Mucosa of rectum (tissue), 2 donors: ENCODE measurements at regions not wholly inside any gene's neighbourhood (a gene's known extent, or its start where the extent isn't known, plus 50 kb on each side); places are given as distances from the start of the nearest gene placed in this dataset.
"Not testable (repeated sequence)": the region's sequence is repeated elsewhere in the genome, so short reads cannot be mapped to it uniquely, and the experiment has no call there.

Experiments used
- H3K27ac ChIP-seq, 2 donors: one replicate each; pipeline ENCODE4 v1.7.0; 2013; ENCODE audit warnings: inconsistent platforms in 2 of 2, low read depth in 2 of 2, low read length in 2 of 2
- H3K27me3 ChIP-seq, 2 donors: one replicate each; pipeline ENCODE4 v1.7.0; 2013; ENCODE audit warnings: low read length in 2 of 2; ENCODE audit not compliant: control insufficient read depth in 2 of 2, insufficient read depth in 2 of 2
- H3K36me3 ChIP-seq, 2 donors: one replicate each; pipeline ENCODE4 v1.7.0; 2013; ENCODE audit warnings: low read length in 2 of 2; ENCODE audit not compliant: control insufficient read depth in 2 of 2, insufficient read depth in 2 of 2
- H3K4me1 ChIP-seq, 2 donors: one replicate each; pipeline ENCODE4 v1.7.0; 2013; ENCODE audit warnings: low read length in 2 of 2, mild to moderate bottlenecking in 1 of 2; ENCODE audit not compliant: control insufficient read depth in 2 of 2, insufficient read depth in 2 of 2
- H3K4me3 ChIP-seq, 2 donors: one replicate each; pipeline ENCODE4 v1.7.0; 2013; ENCODE audit warnings: low read length in 2 of 2
- H3K9ac ChIP-seq, 2 donors: one replicate each; pipeline ENCODE4 v1.7.0; 2013; ENCODE audit warnings: low read length in 2 of 2, low read depth in 1 of 2, mild to moderate bottlenecking in 1 of 2
- H3K9me3 ChIP-seq, 2 donors: one replicate each; pipeline ENCODE4 v1.7.0; 2013; ENCODE audit warnings: low read length in 2 of 2; ENCODE audit not compliant: control insufficient read depth in 2 of 2
- donor health status: healthy.
- donor health status: Normal muscosa, but diverticular disease.

DNA sequence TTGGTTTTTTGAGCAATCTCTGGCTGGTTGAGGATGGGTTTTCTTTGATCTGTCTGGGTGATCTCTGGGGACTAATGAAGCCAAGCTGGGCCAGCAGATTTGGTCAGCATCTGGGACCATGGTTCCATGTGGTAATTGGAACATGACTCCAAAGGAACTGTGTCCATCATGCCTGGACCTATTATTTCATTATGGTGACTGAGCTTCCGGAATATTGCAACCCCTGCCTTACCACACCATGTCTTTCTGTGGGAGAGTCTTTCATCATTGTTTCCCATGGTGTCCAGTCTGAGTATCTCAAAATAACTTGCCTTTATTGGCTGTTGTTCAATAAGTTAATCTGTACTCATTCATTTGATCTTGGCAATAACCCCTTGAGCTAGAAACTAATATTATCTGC, 624.9 kb upstream of the TBX3 start:
- no peaks in the 10 kb centered on the region for H3K36me3 ChIP-seq
- no peak overlapping the region for H3K27ac ChIP-seq
- no peak overlapping the region for H3K4me3 ChIP-seq
- no peak overlapping the region for H3K9ac ChIP-seq
- H3K9me3 ChIP-seq = no peaks in the 10 kb centered on the region
- no peaks in the 10 kb centered on the region for H3K4me1 ChIP-seq
- H3K27me3 ChIP-seq = no peaks in the 10 kb centered on the region

DNA sequence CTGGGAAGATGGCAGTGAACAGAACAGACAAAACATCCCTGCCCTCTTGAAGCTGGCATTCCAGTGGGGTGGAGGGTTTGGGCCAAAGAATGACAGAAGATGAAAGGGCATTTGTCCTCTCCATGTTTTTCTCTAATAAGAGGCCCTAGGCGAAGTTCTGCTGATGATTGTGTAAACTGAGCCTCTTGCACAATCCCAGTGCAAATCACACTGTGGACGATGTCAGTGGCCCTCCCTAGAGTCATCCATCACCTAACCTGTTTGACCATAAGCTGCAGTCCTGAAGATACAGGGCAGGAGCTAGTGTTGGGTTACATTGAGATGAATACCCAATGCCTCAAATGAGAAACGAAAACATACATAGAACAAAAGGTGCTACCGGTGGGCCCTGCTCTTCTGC, 622.4 kb upstream of the TBX3 start:
- no peak overlapping the region for H3K9ac ChIP-seq
- H3K27me3 ChIP-seq = no peaks in the 10 kb centered on the region
- H3K27ac ChIP-seq = no peak overlapping the region
- no peaks in the 10 kb centered on the region for H3K9me3 ChIP-seq
- H3K4me3 ChIP-seq = no peak overlapping the region
- H3K36me3 ChIP-seq = no peaks in the 10 kb centered on the region
- H3K4me1 ChIP-seq = no peaks in the 10 kb centered on the region

GRCh38 chr12:115305867-115306266, 621.9 kb upstream of the TBX3 start:
- Histone ChIP-seq H3K27me3 (no peaks in the 10 kb centered on the region), H3K9me3 (no peaks in the 10 kb centered on the region), H3K4me3 (no peak overlapping the region), H3K4me1 (no peaks in the 10 kb centered on the region), H3K9ac (no peak overlapping the region), H3K27ac (no peak overlapping the region), H3K36me3 (no peaks in the 10 kb centered on the region)

DNA sequence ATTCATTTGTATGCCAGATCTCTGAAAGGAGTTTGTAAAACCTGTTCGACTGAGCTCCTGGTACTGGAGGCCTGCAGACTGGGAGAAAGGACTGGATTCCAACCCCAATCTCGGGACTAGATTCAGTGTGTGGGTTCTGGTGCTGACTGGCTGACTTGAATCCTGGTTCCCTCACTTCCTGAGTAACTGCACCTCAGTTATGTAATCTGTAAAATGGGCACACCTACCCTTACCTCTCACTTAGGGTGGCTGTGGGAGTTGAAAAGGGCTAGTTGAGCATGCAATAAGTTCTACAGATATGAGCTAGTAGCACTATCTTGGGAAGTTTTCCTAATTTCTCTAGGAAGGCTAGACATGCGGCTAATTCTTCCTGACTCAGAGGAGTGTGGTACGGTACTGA, 621.3 kb upstream of the TBX3 start:
- Histone ChIP-seq H3K27ac (no peak overlapping the region), H3K9me3 (no peaks in the 10 kb centered on the region), H3K9ac (no peak overlapping the region), H3K4me3 (no peak overlapping the region), H3K27me3 (no peaks in the 10 kb centered on the region), H3K36me3 (no peaks in the 10 kb centered on the region), H3K4me1 (no peaks in the 10 kb centered on the region)

DNA sequence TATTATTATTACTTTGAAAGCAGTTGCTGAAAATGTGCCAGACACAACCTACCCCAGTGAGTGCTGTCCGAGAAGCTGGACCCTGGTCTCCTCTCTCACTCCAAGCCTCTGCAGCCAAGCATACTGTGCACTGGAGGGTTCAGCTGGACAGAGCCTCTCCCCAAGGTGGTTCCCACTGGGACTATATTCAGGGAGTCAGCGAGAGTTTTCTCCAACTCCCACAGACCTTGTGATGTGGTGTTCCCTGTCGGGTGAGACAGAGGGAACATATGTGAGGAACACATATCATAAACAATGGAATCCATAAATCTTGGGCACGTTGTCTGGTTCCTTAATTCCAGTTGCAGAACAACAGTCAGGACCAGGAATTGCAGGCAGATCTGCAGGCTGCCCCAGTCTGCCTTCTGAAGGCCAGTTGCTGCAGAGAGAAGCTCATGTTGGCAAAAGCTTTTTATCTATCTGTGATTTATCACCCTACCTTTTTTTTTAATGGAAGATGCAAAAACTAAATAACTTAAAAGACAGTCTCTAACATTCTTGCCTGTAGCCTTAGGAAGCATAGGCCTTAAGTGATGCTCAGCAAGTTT, 619.8 kb upstream of the TBX3 start:
- Histone ChIP-seq H3K9me3 (no peaks in the 10 kb centered on the region), H3K36me3 (no peaks in the 10 kb centered on the region), H3K27me3 (no peaks in the 10 kb centered on the region), H3K9ac (no peak overlapping the region), H3K4me1 (no peaks in the 10 kb centered on the region), H3K27ac (no peak overlapping the region), H3K4me3 (no peak overlapping the region)

DNA sequence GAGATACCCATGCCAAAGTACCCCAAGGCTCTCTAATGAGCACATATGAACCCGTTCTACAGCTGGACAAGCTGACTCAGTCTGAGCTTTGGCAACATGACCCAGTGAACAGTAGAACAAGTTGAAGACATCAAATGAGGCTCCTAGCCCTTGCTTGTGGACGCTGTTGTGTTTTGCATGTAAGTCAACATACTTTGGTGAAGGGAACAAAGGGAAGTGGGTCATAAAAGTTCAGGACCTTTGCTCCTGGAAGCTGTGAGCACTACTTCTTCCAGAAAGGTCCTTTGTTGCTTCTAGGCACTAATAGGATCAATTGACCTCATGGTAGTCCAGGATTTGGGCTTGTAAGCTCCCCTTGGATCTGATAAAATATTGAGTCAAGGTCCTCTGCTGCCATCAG, 613.5 kb upstream of the TBX3 start:
- Histone ChIP-seq H3K4me1 (peaks cover 0 to 3% of the 10 kb centered on the region in 2 donors), H3K4me3 (no peak overlapping the region), H3K9ac (no peak overlapping the region), H3K36me3 (no peaks in the 10 kb centered on the region), H3K27me3 (no peaks in the 10 kb centered on the region), H3K9me3 (no peaks in the 10 kb centered on the region), H3K27ac (no peak overlapping the region)

DNA sequence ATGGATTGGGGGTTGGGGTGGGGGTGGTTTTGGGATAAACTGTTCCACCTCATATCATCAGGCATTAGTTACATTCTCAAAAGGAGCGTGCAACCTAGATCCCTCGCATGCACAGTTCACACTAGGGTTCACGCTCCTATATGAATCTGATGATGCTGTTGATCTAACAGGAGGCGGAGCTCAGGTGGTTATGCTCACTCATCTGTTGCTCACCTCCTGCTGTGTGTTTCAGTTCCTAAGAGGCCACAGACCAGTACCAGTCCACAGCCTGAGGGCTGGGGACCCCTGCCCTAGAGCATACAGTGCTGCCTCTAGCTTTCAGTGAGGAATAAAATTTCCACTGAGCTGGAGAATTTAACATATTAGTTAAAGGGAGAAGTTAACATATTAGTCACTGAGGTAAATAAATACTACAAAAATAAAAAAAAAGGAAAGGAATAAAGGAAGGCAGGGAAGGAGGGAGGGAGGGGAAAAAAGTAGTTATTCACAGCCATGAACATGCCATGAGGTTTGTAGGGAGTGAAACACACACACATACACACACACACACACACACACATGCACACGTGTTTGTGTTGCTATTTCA, 612.7 kb upstream of the TBX3 start:
- Histone ChIP-seq H3K4me1 (peaks cover 0 to 3% of the 10 kb centered on the region in 2 donors), H3K27me3 (no peaks in the 10 kb centered on the region), H3K4me3 (no peak overlapping the region), H3K36me3 (no peaks in the 10 kb centered on the region), H3K9ac (no peak overlapping the region), H3K27ac (no peak overlapping the region), H3K9me3 (no peaks in the 10 kb centered on the region)

- H3K27me3 ChIP-seq = no peaks in the 10 kb centered on the region
- no peaks in the 10 kb centered on the region for H3K9me3 ChIP-seq
- peaks cover 0 to 3% of the 10 kb centered on the region in 2 donors for H3K4me1 ChIP-seq
- H3K36me3 ChIP-seq = no peaks in the 10 kb centered on the region
- H3K27ac ChIP-seq = no peak overlapping the region
- no peak overlapping the region for H3K9ac ChIP-seq
- H3K4me3 ChIP-seq = no peak overlapping the region
Observed at GRCh38 chr12:115295886-115296285, 611.9 kb upstream of the TBX3 start.

- no peak overlapping the region for H3K9ac ChIP-seq
- no peaks in the 10 kb centered on the region for H3K36me3 ChIP-seq
- H3K9me3 ChIP-seq = no peaks in the 10 kb centered on the region
- H3K4me3 ChIP-seq = no peak overlapping the region
- no peak overlapping the region for H3K27ac ChIP-seq
- H3K4me1 ChIP-seq = peaks cover 0 to 3% of the 10 kb centered on the region in 2 donors
- no peaks in the 10 kb centered on the region for H3K27me3 ChIP-seq
Observed at GRCh38 chr12:115294453-115295133, 610.6 kb upstream of the TBX3 start.

DNA sequence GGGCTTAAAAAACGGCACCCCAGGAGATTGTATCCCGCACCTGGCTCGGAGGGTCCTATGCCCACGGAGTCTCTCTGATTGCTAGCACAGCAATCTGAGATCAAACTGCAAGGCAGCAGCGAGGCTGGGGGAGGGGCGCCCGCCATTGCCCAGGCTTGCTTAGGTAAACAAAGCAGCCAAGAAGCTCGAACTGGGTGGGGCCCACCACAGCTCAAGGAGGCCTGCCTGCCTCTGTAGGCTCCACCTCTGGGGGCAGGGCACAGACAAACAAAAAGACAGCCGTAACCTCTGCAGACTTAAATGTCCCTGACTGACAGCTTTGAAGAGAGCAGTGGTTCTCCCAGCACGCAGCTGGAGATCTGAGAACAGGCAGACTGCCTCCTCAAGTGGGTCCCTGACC, 601.5 kb upstream of the TBX3 start:
- not testable (repeated sequence) for H3K4me3 ChIP-seq, H3K4me1 ChIP-seq, H3K27ac ChIP-seq, H3K27me3 ChIP-seq, H3K9me3 ChIP-seq, H3K36me3 ChIP-seq, H3K9ac ChIP-seq
